Vagina (tissue), 2 donors: ENCODE measurements at regions not wholly inside any gene's neighbourhood (a gene's known extent, or its start where the extent isn't known, plus 50 kb on each side); places are given as distances from the start of the nearest gene placed in this dataset.
"Not testable (repeated sequence)": the region's sequence is repeated elsewhere in the genome, so short reads cannot be mapped to it uniquely, and the experiment has no call there.

Experiments used
- POLR2AphosphoS5 ChIP-seq, 2 donors: sonication (generic); formaldehyde crosslinking; IDR thresholded peaks; one replicate each; pipeline ENCODE4 v1.9.0; 2017; ENCODE audit warnings: antibody characterized with exemption in 2 of 2, mild to moderate bottlenecking in 2 of 2, low read depth in 1 of 2; ENCODE audit not compliant: insufficient read depth in 1 of 2
- TF ChIP-seq, protein P1 (sequence below), 3 experiments: fragments of 450-650 bp in 2 of 3; fragments of 200-600 bp in 1 of 3; sonication (generic) in 1 of 3; IDR thresholded peaks; one replicate each; pipeline ENCODE4 v1.5.1; 2017 to 2019; ENCODE audit warnings: antibody characterized with exemption in 3 of 3, mild to moderate bottlenecking in 2 of 3, moderate library complexity in 2 of 3

DNA sequence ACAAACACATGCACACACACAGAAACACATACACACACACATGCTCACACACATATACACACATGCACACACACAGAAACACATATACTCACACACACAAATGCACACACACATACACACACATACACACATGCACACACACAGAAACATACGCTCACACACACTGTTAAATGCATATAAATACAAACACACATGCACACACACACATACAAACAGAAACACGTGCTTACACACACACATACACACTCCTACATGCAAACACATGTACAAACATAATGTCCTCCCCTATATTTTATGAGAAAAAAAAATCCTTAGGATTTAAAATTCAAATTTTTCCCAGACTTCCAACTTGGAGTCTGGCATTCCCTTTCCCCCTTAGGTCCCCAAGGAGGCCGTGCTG lies 291.2 kb upstream of the SOX1 start:
- not testable (repeated sequence) for TF ChIP-seq POLR2AphosphoS5 (IDR thresholded peaks at IDR 0.05; ENCODE audit: insufficient read depth in 1 of 2, low read depth in 1 of 2)
- TF ChIP-seq, protein P1, sequence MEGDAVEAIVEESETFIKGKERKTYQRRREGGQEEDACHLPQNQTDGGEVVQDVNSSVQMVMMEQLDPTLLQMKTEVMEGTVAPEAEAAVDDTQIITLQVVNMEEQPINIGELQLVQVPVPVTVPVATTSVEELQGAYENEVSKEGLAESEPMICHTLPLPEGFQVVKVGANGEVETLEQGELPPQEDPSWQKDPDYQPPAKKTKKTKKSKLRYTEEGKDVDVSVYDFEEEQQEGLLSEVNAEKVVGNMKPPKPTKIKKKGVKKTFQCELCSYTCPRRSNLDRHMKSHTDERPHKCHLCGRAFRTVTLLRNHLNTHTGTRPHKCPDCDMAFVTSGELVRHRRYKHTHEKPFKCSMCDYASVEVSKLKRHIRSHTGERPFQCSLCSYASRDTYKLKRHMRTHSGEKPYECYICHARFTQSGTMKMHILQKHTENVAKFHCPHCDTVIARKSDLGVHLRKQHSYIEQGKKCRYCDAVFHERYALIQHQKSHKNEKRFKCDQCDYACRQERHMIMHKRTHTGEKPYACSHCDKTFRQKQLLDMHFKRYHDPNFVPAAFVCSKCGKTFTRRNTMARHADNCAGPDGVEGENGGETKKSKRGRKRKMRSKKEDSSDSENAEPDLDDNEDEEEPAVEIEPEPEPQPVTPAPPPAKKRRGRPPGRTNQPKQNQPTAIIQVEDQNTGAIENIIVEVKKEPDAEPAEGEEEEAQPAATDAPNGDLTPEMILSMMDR (IDR thresholded peaks at IDR 0.05), result not testable (repeated sequence)
